IMR-90 (cell line): ENCODE measurements at regions not wholly inside any gene's neighbourhood (a gene's known extent, or its start where the extent isn't known, plus 50 kb on each side); places are given as distances from the start of the nearest gene placed in this dataset.

ENCODE experiments used
- ATAC-seq: fragments of 200-7000 bp; cut with Tn5 transposase; 2 replicates; pipeline ENCODE4 v1.9.1; 2020; ENCODE audit warnings: low read depth, mild to moderate bottlenecking, moderate library complexity
- BruUV-seq: library from RNA; stranded (reverse); fragments of 400-500 nt; replicated peaks from 2 replicates; lab custom pipeline; 2021; lab: Mats Ljungman, UMichigan
- CTCF ChIA-PET: fragments of 300-600 bp; formaldehyde crosslinking; extraction: SDS; loops from one replicate; lab custom pipeline; 2021; ENCODE audit warnings: antibody characterized with exemption; lab: Yijun Ruan, JAX
- POLR2A ChIA-PET: fragments of 300-600 bp; sonication (Branson Sonifier 250); formaldehyde crosslinking; loops from one replicate; lab custom pipeline; 2022; ENCODE audit warnings: antibody characterized with exemption; ENCODE audit not compliant: unreplicated experiment; lab: Charles Lee
- DNase-seq: peaks from one replicate; pipeline ENCODE4 v3.0.0; 2013
- H2AFZ ChIP-seq: replicated peaks from 2 replicates; pipeline ENCODE3; 2013; ENCODE audit warnings: low read length, mild to moderate bottlenecking; ENCODE audit not compliant: poor library complexity
- H2AK5ac ChIP-seq: 2 replicates; pipeline ENCODE4 v1.6.1; 2013; ENCODE audit warnings: low read depth, low read length, inconsistent platforms
- H2AK9ac ChIP-seq: replicated peaks from 2 replicates; pipeline ENCODE3; 2013; ENCODE audit warnings: mild to moderate bottlenecking, low read depth, low read length, moderate library complexity; ENCODE audit not compliant: poor library complexity
- H2BK120ac ChIP-seq: 2 replicates; pipeline ENCODE4 v1.6.1; 2013; ENCODE audit warnings: low read depth, low read length, inconsistent platforms
- H2BK15ac ChIP-seq: 3 replicates; pipeline ENCODE4 v1.6.1; 2013; ENCODE audit warnings: low read depth, low read length, inconsistent platforms
- H2BK20ac ChIP-seq: 2 replicates; pipeline ENCODE4 v1.6.1; 2013; ENCODE audit warnings: low read depth, mild to moderate bottlenecking, inconsistent platforms, low read length, moderate library complexity
- H2BK5ac ChIP-seq: 2 replicates; pipeline ENCODE4 v1.6.1; 2013; ENCODE audit warnings: mild to moderate bottlenecking, low read depth, low read length, inconsistent platforms; ENCODE audit not compliant: poor library complexity, severe bottlenecking
- H3K14ac ChIP-seq: replicated peaks from 2 replicates; pipeline ENCODE4 v1.6.1; 2013; ENCODE audit warnings: low read depth, low read length, inconsistent platforms
- H3K18ac ChIP-seq: 2 replicates; pipeline ENCODE4 v1.6.1; 2013; ENCODE audit warnings: low read depth, low read length, control low read depth
- H3K23ac ChIP-seq: 2 replicates; pipeline ENCODE4 v1.6.1; 2013; ENCODE audit warnings: low read depth, low read length, inconsistent platforms
- H3K27ac ChIP-seq: 2 replicates; pipeline ENCODE4 v1.5.1; 2013; ENCODE audit warnings: mild to moderate bottlenecking, control low read depth, low read length; ENCODE audit not compliant: insufficient read depth
- H3K27me3 ChIP-seq: 2 replicates; pipeline ENCODE4 v1.6.1; 2013; ENCODE audit warnings: low read length; ENCODE audit not compliant: control insufficient read depth, insufficient read depth
- H3K36me3 ChIP-seq: 2 replicates; pipeline ENCODE4 v1.6.1; 2013; ENCODE audit warnings: low read length, mixed read lengths; ENCODE audit not compliant: control insufficient read depth, insufficient read depth
- H3K4ac ChIP-seq: 2 replicates; pipeline ENCODE4 v1.6.1; 2013; ENCODE audit warnings: low read depth, low read length, inconsistent platforms
- H3K4me1 ChIP-seq: 2 replicates; pipeline ENCODE4 v1.6.1; 2013; ENCODE audit warnings: low read length, mixed read lengths; ENCODE audit not compliant: control insufficient read depth, insufficient read depth
- H3K4me2 ChIP-seq: 2 replicates; pipeline ENCODE4 v1.6.1; 2013; ENCODE audit warnings: low read depth, mild to moderate bottlenecking, control low read depth, low read length, moderate library complexity
- H3K4me3 ChIP-seq: 2 replicates; pipeline ENCODE4 v1.5.1; 2013; ENCODE audit warnings: low read depth, mild to moderate bottlenecking, control low read depth, low read length, moderate library complexity; ENCODE audit not compliant: insufficient read depth
- H3K56ac ChIP-seq: 2 replicates; pipeline ENCODE4 v1.6.1; 2013; ENCODE audit warnings: low read length, inconsistent platforms; ENCODE audit not compliant: insufficient read depth; ENCODE audit errors: extremely low read depth
- H3K79me1 ChIP-seq, 2 experiments: 2 replicates each; pipeline ENCODE4 v1.6.1; 2013; ENCODE audit warnings: low read length in 2 of 2, inconsistent platforms in 1 of 2, low read depth in 1 of 2
- H3K9ac ChIP-seq: 2 replicates; pipeline ENCODE4 v1.6.1; 2013; ENCODE audit warnings: low read depth, low read length, control low read depth
- H3K9me1 ChIP-seq: 2 replicates; pipeline ENCODE4 v1.6.1; 2013; ENCODE audit warnings: low read length, inconsistent platforms; ENCODE audit not compliant: insufficient read depth
- H3K9me3 ChIP-seq: 2 replicates; pipeline ENCODE4 v1.6.1; 2013; ENCODE audit warnings: low read length; ENCODE audit not compliant: control insufficient read depth, insufficient read depth
- H4K20me1 ChIP-seq: 2 replicates; pipeline ENCODE4 v1.6.1; 2013; ENCODE audit warnings: low read length, inconsistent platforms; ENCODE audit not compliant: insufficient read depth
- H4K5ac ChIP-seq: 2 replicates; pipeline ENCODE4 v1.6.1; 2013; ENCODE audit warnings: mild to moderate bottlenecking, low read depth, low read length, control low read depth
- H4K8ac ChIP-seq, 2 experiments: 2 replicates each; pipeline ENCODE4 v1.6.1; 2013; ENCODE audit warnings: low read depth in 2 of 2, low read length in 2 of 2, control low read depth in 1 of 2, inconsistent platforms in 1 of 2
- H4K91ac ChIP-seq: 2 replicates; pipeline ENCODE4 v1.6.1; 2013; ENCODE audit warnings: low read depth, low read length, inconsistent platforms; ENCODE audit not compliant: insufficient read depth
- BHLHE40 ChIP-seq: fragments of 150-350 bp; IDR thresholded peaks from 2 replicates; pipeline ENCODE4 v1.6.1; 2016; ENCODE audit warnings: mild to moderate bottlenecking, low read depth, low read length
- CEBPB ChIP-seq: IDR thresholded peaks from 2 replicates; pipeline ENCODE4 v1.6.1; 2012; ENCODE audit warnings: low read depth, low read length, improper control_type of control experiment
- CHD1 ChIP-seq: IDR thresholded peaks from 2 replicates; pipeline ENCODE4 v1.6.1; 2012; ENCODE audit warnings: low read depth, low read length, improper control_type of control experiment
- ELK1 ChIP-seq: fragments of 150-350 bp; IDR thresholded peaks from 2 replicates; pipeline ENCODE4 v1.6.1; 2016; ENCODE audit warnings: low read depth, mild to moderate bottlenecking, low read length, moderate library complexity, borderline replicate concordance
- FOS ChIP-seq: fragments of 150-350 bp; IDR thresholded peaks from 2 replicates; pipeline ENCODE4 v1.6.1; 2016; ENCODE audit warnings: low read depth, low read length
- MAFK ChIP-seq: IDR thresholded peaks from 2 replicates; pipeline ENCODE4 v1.6.1; 2012; ENCODE audit warnings: low read depth, low read length, improper control_type of control experiment
- MAZ ChIP-seq: IDR thresholded peaks from 2 replicates; pipeline ENCODE4 v1.6.1; 2012; ENCODE audit warnings: low read depth, mild to moderate bottlenecking, low read length, improper control_type of control experiment, moderate library complexity, borderline replicate concordance
- MXI1 ChIP-seq: IDR thresholded peaks from 2 replicates; pipeline ENCODE4 v1.6.1; 2012; ENCODE audit warnings: low read depth, mild to moderate bottlenecking, low read length, moderate library complexity, borderline replicate concordance
- NFE2L2 ChIP-seq: fragments of 150-350 bp; IDR thresholded peaks from 2 replicates; pipeline ENCODE4 v1.6.1; 2016; ENCODE audit warnings: low read depth, mild to moderate bottlenecking, low read length
- POLR2A ChIP-seq: IDR thresholded peaks from 2 replicates; pipeline ENCODE4 v1.6.1; 2012; ENCODE audit warnings: mild to moderate bottlenecking, low read depth, low read length
- RAD21 ChIP-seq: IDR thresholded peaks from 2 replicates; pipeline ENCODE4 v1.6.1; 2012; ENCODE audit warnings: low read length, improper control_type of control experiment
- RCOR1 ChIP-seq: IDR thresholded peaks from 2 replicates; pipeline ENCODE4 v1.6.1; 2012; ENCODE audit warnings: mild to moderate bottlenecking, low read length, improper control_type of control experiment; ENCODE audit not compliant: insufficient replicate concordance
- RFX5 ChIP-seq: IDR thresholded peaks from 2 replicates; pipeline ENCODE4 v1.8.0; 2012; ENCODE audit warnings: low read depth, mild to moderate bottlenecking, low read length, moderate library complexity
- SMC3 ChIP-seq: fragments of 150-350 bp; IDR thresholded peaks from 2 replicates; pipeline ENCODE4 v1.6.1; 2016; ENCODE audit warnings: low read depth, mild to moderate bottlenecking, antibody characterized with exemption, low read length, moderate library complexity
- WGBS, 2 experiments: methylation state at CpG; one replicate each; pipeline versions ENCODE4 v1.1.5 to v1.1.7; 2013; ENCODE audit warnings: missing lambda C conversion rate in 2 of 2; ENCODE audit not compliant: insufficient read length in 1 of 2; ENCODE audit errors: extremely low coverage in 2 of 2; 5-methylcytosine and 5-hydroxymethylcytosine counted together
- dilution Hi-C: fragments of 300-500 bp; cut with HindIII; formaldehyde crosslinking; loops from one replicate; pipeline ENCODE4 v1.14.3; 2018; ENCODE audit warnings: low sequenced_read_pairs; ENCODE audit not compliant: unreplicated experiment
- in situ Hi-C: fragments of 300-500 bp; cut with MboI; formaldehyde crosslinking; loops from 3 replicates; pipeline ENCODE4 v1.14.3; 2019; ENCODE audit warnings: low sequenced_read_pairs, inconsistent platforms, mixed read lengths
- intact Hi-C: fragments of 100-400 bp; cut with micrococcal nuclease; formaldehyde crosslinking; loops from 2 replicates; pipeline ENCODE4 v1.10.0; 2022
- TF ChIP-seq, protein P1 (sequence below): fragments of 150-350 bp; IDR thresholded peaks from 2 replicates; pipeline ENCODE4 v1.6.1; 2017; ENCODE audit warnings: mild to moderate bottlenecking, antibody characterized with exemption, low read length, low read depth
- TF ChIP-seq, protein P2 (sequence below): conservative IDR thresholded peaks from 2 replicates; pipeline ENCODE4 v1.5.1; 2012; ENCODE audit warnings: mild to moderate bottlenecking, low read depth, low read length, improper control_type of control experiment

- H3K4ac ChIP-seq: no peak overlapping the region
- H3K79me1 ChIP-seq: no peaks in the 10 kb centered on the region
- dilution Hi-C loops (no loop called here), intact Hi-C loops (no loop called here), in situ Hi-C loops (no loop called here)
- POLR2A ChIA-PET: no interaction called here
- H3K4me3 ChIP-seq: no peak overlapping the region
- H2BK15ac ChIP-seq: no peak overlapping the region
- H3K9ac ChIP-seq: no peak overlapping the region
- no peaks in the 10 kb centered on the region for H3K4me1 ChIP-seq
- H3K23ac ChIP-seq: no peak overlapping the region
- CTCF ChIA-PET: no interaction called here
- no peak overlapping the region for H4K5ac ChIP-seq
- no peak overlapping the region for H2BK5ac ChIP-seq
- H3K27me3 ChIP-seq: no peaks in the 10 kb centered on the region
- H3K9me3 ChIP-seq: peaks cover 52% of the 10 kb centered on the region
- H3K14ac ChIP-seq: no peak overlapping the region
- H2BK20ac ChIP-seq: no peak overlapping the region
- H2AK9ac ChIP-seq: no peak overlapping the region
- H4K8ac ChIP-seq: no peak overlapping the region
- no peak overlapping the region for H3K27ac ChIP-seq
- H3K36me3 ChIP-seq: no peaks in the 10 kb centered on the region
- WGBS, 2 experiments: 75% methylated on average over 4 of the region's 20 CpGs; no CpG with 5 or more reads in 1 of the 2 experiments
- ATAC-seq (no peak), DNase-seq (no peak)
- H4K20me1 ChIP-seq: no peaks in the 10 kb centered on the region
- no peak overlapping the region for H3K18ac ChIP-seq
- no TSS peak for BruUV-seq
- H4K91ac ChIP-seq: no peak overlapping the region
- no peak overlapping the region for H3K56ac ChIP-seq
- no peaks in the 10 kb centered on the region for H3K9me1 ChIP-seq
- H3K4me2 ChIP-seq: no peak overlapping the region
- TF ChIP-seq MAFK (no peak), FOS (no peak), SMC3 (no peak), RFX5 (no peak), POLR2A (no peak), BHLHE40 (no peak), ELK1 (no peak), CEBPB (no peak), RAD21 (no peak), NFE2L2 (no peak), RCOR1 (no peak), MAZ (no peak), CHD1 (no peak), MXI1 (no peak)
- TF ChIP-seq, protein P1, sequence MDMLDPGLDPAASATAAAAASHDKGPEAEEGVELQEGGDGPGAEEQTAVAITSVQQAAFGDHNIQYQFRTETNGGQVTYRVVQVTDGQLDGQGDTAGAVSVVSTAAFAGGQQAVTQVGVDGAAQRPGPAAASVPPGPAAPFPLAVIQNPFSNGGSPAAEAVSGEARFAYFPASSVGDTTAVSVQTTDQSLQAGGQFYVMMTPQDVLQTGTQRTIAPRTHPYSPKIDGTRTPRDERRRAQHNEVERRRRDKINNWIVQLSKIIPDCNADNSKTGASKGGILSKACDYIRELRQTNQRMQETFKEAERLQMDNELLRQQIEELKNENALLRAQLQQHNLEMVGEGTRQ: no peak
- TF ChIP-seq, protein P2, sequence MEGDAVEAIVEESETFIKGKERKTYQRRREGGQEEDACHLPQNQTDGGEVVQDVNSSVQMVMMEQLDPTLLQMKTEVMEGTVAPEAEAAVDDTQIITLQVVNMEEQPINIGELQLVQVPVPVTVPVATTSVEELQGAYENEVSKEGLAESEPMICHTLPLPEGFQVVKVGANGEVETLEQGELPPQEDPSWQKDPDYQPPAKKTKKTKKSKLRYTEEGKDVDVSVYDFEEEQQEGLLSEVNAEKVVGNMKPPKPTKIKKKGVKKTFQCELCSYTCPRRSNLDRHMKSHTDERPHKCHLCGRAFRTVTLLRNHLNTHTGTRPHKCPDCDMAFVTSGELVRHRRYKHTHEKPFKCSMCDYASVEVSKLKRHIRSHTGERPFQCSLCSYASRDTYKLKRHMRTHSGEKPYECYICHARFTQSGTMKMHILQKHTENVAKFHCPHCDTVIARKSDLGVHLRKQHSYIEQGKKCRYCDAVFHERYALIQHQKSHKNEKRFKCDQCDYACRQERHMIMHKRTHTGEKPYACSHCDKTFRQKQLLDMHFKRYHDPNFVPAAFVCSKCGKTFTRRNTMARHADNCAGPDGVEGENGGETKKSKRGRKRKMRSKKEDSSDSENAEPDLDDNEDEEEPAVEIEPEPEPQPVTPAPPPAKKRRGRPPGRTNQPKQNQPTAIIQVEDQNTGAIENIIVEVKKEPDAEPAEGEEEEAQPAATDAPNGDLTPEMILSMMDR: no peak
- H2BK120ac ChIP-seq: no peak overlapping the region
- H2AK5ac ChIP-seq: no peak overlapping the region
- no peak overlapping the region for H2AFZ ChIP-seq
These were observed 177.8 kb downstream of the KIF26A start for GRCh38 chr14:104316121-104316722.
